Pancreas (tissue), 10 donors: ENCODE measurements at regions not wholly inside any gene's neighbourhood (a gene's known extent, or its start where the extent isn't known, plus 50 kb on each side); places are given as distances from the start of the nearest gene placed in this dataset.

ENCODE experiments used
- ATAC-seq, 4 donors: fragments of 200-7000 bp; cut with Tn5 transposase; one replicate each; pipeline versions ENCODE4 v1.8.0 to v1.9.1; 2020; ENCODE audit warnings: mild to moderate bottlenecking in 4 of 4, moderate library complexity in 4 of 4
- DNase-seq, 6 donors: peaks; one replicate each; pipeline ENCODE4 v3.0.0-alpha.2; 2020
- FAIRE-seq: peaks from 2 replicates; lab custom pipeline; 2012; peaks lifted over from hg19 to GRCh38; lab: Jason Lieb, UNC
- H3K27ac ChIP-seq, 4 donors: fragments of 200-600 bp; sonication (generic); 1 replicate in 3 of 4; 2 replicates in 1 of 4; pipeline versions ENCODE4 v1.5.0 to v1.8.0; 2020
- H3K27me3 ChIP-seq, 4 donors: fragments of 200-600 bp; one replicate each; pipeline ENCODE4 v1.8.0; 2021
- H3K36me3 ChIP-seq, 3 donors: fragments of 200-600 bp; sonication (generic) in 1 of 3; one replicate each; pipeline versions ENCODE4 v1.5.0 to v1.8.0; 2020 to 2021
- H3K4me1 ChIP-seq, 3 donors: fragments of 200-600 bp; one replicate each; pipeline ENCODE4 v1.8.0; 2021
- H3K4me3 ChIP-seq, 4 donors: fragments of 200-600 bp; sonication (generic) in 2 of 4; one replicate each; pipeline versions ENCODE4 v1.5.0 to v1.8.0; 2020 to 2021
- H3K9me3 ChIP-seq, 4 donors: fragments of 200-600 bp; one replicate each; pipeline ENCODE4 v1.8.0; 2021
- CTCF ChIP-seq, 4 donors: fragments of 200-600 bp; sonication (generic) in 3 of 4; IDR thresholded peaks; one replicate each; pipeline versions ENCODE4 v1.5.0 to v1.8.0; 2021; ENCODE audit warnings: antibody characterized with exemption in 4 of 4
- WGBS, 2 donors: extraction: QIAGEN DNeasy Blood & Tissue Kit; methylation state at CpG; one replicate each; pipeline ENCODE4 v1.1.7; 2013; 5-methylcytosine and 5-hydroxymethylcytosine counted together
- intact Hi-C, 3 donors: fragments of 100-400 bp; cut with DNase I; formaldehyde crosslinking; loops; one replicate each; pipeline versions ENCODE4 v1.11.1 to v1.14.2; 2022
- donor health status: healthy with polysubstance abuse.
- donor health status: DM: no; HTN: no; CAD: no; lungs with moderate emphysema.
- donor health status: DM: no; HTN: no; CAD: no.
- donor health status: control.
- donor health status: control.
- donor health status: Bipolar disorder and iron deficiency.
- donor health status: DM: yes; HTN: yes; CAD: no.
- donor health status: DM: no; HTN: no; CAD: no.
- donor health status: DM: no; HTN: no; CAD: no.
- donor health status: DM: yes; HTN: yes; CAD: no.

- intact Hi-C loops = no loop called here
- H3K4me3 ChIP-seq = no peak overlapping the region
- no peak for ATAC-seq
- no peaks in the 10 kb centered on the region for H3K9me3 ChIP-seq
- no peaks in the 10 kb centered on the region for H3K27me3 ChIP-seq
- H3K36me3 ChIP-seq = no peaks in the 10 kb centered on the region
- H3K27ac ChIP-seq = no peak overlapping the region
- FAIRE-seq = no peak
- WGBS, 2 donors = 52 to 60% methylated on average over 5 of the region's 5 CpGs
- no peaks in the 10 kb centered on the region for H3K4me1 ChIP-seq
- DNase-seq = no peak
- TF ChIP-seq CTCF (IDR thresholded peaks at IDR 0.05) = no peak
Measured at GRCh38 chr14:21924479-21924878, 250.9 kb upstream of the OR4E1 start.

- Histone ChIP-seq H3K27me3 (no peaks in the 10 kb centered on the region), H3K36me3 (no peaks in the 10 kb centered on the region), H3K4me3 (no peak overlapping the region), H3K4me1 (no peaks in the 10 kb centered on the region), H3K27ac (no peak overlapping the region), H3K9me3 (no peaks in the 10 kb centered on the region)
- no peak for TF ChIP-seq CTCF (IDR thresholded peaks at IDR 0.05)
- ATAC-seq = no peak
- DNase-seq = no peak
- intact Hi-C loops = no loop called here
- no peak for FAIRE-seq
Measured at GRCh38 chr14:21923820-21924219, 250.2 kb upstream of the OR4E1 start.

GRCh38 chr14:21921453-21921852 lies 247.8 kb upstream of the OR4E1 start:
- ATAC-seq = no peak
- Histone ChIP-seq H3K4me1 (no peaks in the 10 kb centered on the region), H3K36me3 (no peaks in the 10 kb centered on the region), H3K27ac (no peak overlapping the region), H3K4me3 (no peak overlapping the region), H3K9me3 (no peaks in the 10 kb centered on the region), H3K27me3 (no peaks in the 10 kb centered on the region)
- WGBS, 2 donors = 59 to 77% methylated on average over 1 of the region's 1 CpG
- FAIRE-seq = no peak
- no peak for DNase-seq
- TF ChIP-seq CTCF (IDR thresholded peaks at IDR 0.05) = no peak
- intact Hi-C loops = no loop called here

GRCh38 chr14:21917699-21918436 lies 244.2 kb upstream of the OR4E1 start:
- intact Hi-C loops = no loop called here
- ATAC-seq = peak; percentile 56 to 80 (median 74)
- no peaks in the 10 kb centered on the region for H3K9me3 ChIP-seq
- peaks cover 0 to 3% (median 0%) of the 10 kb centered on the region in 4 donors for H3K27me3 ChIP-seq
- peak; percentile 39 to 60 (median 56) for TF ChIP-seq CTCF (IDR thresholded peaks at IDR 0.05)
- peaks cover 0 to 7% (median 0%) of the 10 kb centered on the region in 3 donors for H3K4me1 ChIP-seq
- H3K36me3 ChIP-seq = no peaks in the 10 kb centered on the region
- WGBS, 2 donors = 19 to 20% methylated on average over 4 of the region's 4 CpGs
- peak in 2 of 6 donors; percentile 20 to 26 for DNase-seq
- no peak overlapping the region for H3K27ac ChIP-seq
- H3K4me3 ChIP-seq = no peak overlapping the region
- FAIRE-seq = peak; percentile 92

- peak in 3 of 6 donors; percentile 7 to 35 (median 31) for DNase-seq
- peak overlapping the region in 1 of 4 donors; percentile 37 for H3K27ac ChIP-seq
- H3K27me3 ChIP-seq = peaks cover 0 to 3% (median 0%) of the 10 kb centered on the region in 4 donors
- H3K4me3 ChIP-seq = no peak overlapping the region
- peaks cover 0 to 7% (median 0%) of the 10 kb centered on the region in 3 donors for H3K4me1 ChIP-seq
- FAIRE-seq = no peak
- no peaks in the 10 kb centered on the region for H3K9me3 ChIP-seq
- no peak for TF ChIP-seq CTCF (IDR thresholded peaks at IDR 0.05)
- H3K36me3 ChIP-seq = no peaks in the 10 kb centered on the region
- 5% methylated on average over 2 of the region's 2 CpGs for WGBS, 2 donors
- ATAC-seq = peak; percentile 66 to 90 (median 84)
- intact Hi-C loops = no loop called here
Measured at GRCh38 chr14:21915826-21916225, 242.2 kb upstream of the OR4E1 start.
